Esophagus squamous epithelium (tissue), 5 donors: ENCODE measurements at regions not wholly inside any gene's neighbourhood (a gene's known extent, or its start where the extent isn't known, plus 50 kb on each side); places are given as distances from the start of the nearest gene placed in this dataset.
A peak's percentile ranks its signal among the peaks of the same experiment; 100 is the strongest.

Experiments used
- DNase-seq: peaks from one replicate; lab custom pipeline; 2025; lab: John Stamatoyannopoulos, UW
- H3K27ac ChIP-seq, 4 donors: fragments of 200-600 bp; sonication (generic); one replicate each; pipeline ENCODE4 v1.5.1; 2016 to 2019; ENCODE audit warnings: mild to moderate bottlenecking in 1 of 4
- H3K27me3 ChIP-seq, 4 donors: fragments of 200-600 bp; sonication (generic); 1 replicate in 3 of 4; 2 replicates in 1 of 4; pipeline versions ENCODE4 v1.5.1 to v1.6.0; 2017 to 2021; ENCODE audit warnings: antibody characterized with exemption in 1 of 4
- H3K36me3 ChIP-seq, 3 donors: fragments of 200-600 bp; sonication (generic); one replicate each; pipeline ENCODE4 v1.5.1; 2016 to 2019
- H3K4me1 ChIP-seq, 3 donors: fragments of 200-600 bp; sonication (generic); one replicate each; pipeline ENCODE4 v1.5.1; 2017 to 2019
- H3K4me3 ChIP-seq, 4 donors: fragments of 200-600 bp; sonication (generic); 1 replicate in 3 of 4; 2 replicates in 1 of 4; pipeline ENCODE4 v1.5.1; 2016 to 2019; ENCODE audit warnings: mild to moderate bottlenecking in 2 of 4, moderate library complexity in 1 of 4
- H3K9me3 ChIP-seq, 3 donors: fragments of 200-600 bp; sonication (generic); one replicate each; pipeline ENCODE4 v1.5.1; 2016 to 2019
- CTCF ChIP-seq, 6 experiments: fragments of 450-650 bp in 4 of 6; fragments of 200-600 bp in 2 of 6; sonication (generic) in 2 of 6; IDR thresholded peaks; one replicate each; pipeline ENCODE4 v1.5.1; 2016 to 2019; ENCODE audit warnings: antibody characterized with exemption in 6 of 6, mild to moderate bottlenecking in 4 of 6, moderate library complexity in 4 of 6
- POLR2A ChIP-seq, 4 donors: fragments of 450-650 bp; IDR thresholded peaks; one replicate each; pipeline ENCODE4 v1.6.1; 2017; ENCODE audit warnings: antibody characterized with exemption in 4 of 4, mild to moderate bottlenecking in 4 of 4, moderate library complexity in 3 of 4
- WGBS, 2 donors: methylation state at CpG; one replicate each; pipeline ENCODE4 v1.1.5; 2018; 5-methylcytosine and 5-hydroxymethylcytosine counted together
- intact Hi-C: fragments of 100-400 bp; cut with DNase I; formaldehyde crosslinking; loops from one replicate; pipeline ENCODE4 v1.15.0; 2022
- donor health status: DM: yes; HTN: yes; CAD: no.

GRCh38 chr6:11423667-11424066, 113.9 kb upstream of the TMEM170B start:
- peak overlapping the region in 2 of 4 donors; percentile 5 to 51 for H3K27ac ChIP-seq
- no peaks in the 10 kb centered on the region for H3K9me3 ChIP-seq
- TF ChIP-seq POLR2A (IDR thresholded peaks at IDR 0.05) (no peak), CTCF (IDR thresholded peaks at IDR 0.05) (no peak)
- intact Hi-C loops = no loop called here
- no peaks in the 10 kb centered on the region for H3K27me3 ChIP-seq
- DNase-seq = no peak
- H3K36me3 ChIP-seq = no peaks in the 10 kb centered on the region
- peaks cover 0 to 23% (median 18%) of the 10 kb centered on the region in 3 donors for H3K4me1 ChIP-seq
- no peak overlapping the region for H3K4me3 ChIP-seq
- 72 to 100% methylated on average over 1 of the region's 1 CpG for WGBS, 2 donors

GRCh38 chr6:11423072-11423471, 114.5 kb upstream of the TMEM170B start:
- TF ChIP-seq POLR2A (IDR thresholded peaks at IDR 0.05) (no peak), CTCF (IDR thresholded peaks at IDR 0.05) (no peak)
- Histone ChIP-seq H3K4me1 (peaks cover 0 to 17% (median 12%) of the 10 kb centered on the region in 3 donors), H3K27ac (peak overlapping the region in 1 of 4 donors; percentile 51), H3K27me3 (no peaks in the 10 kb centered on the region), H3K9me3 (no peaks in the 10 kb centered on the region), H3K36me3 (no peaks in the 10 kb centered on the region), H3K4me3 (no peak overlapping the region)
- intact Hi-C loops = no loop called here
- DNase-seq = no peak
- 77 to 89% methylated on average over 1 of the region's 1 CpG for WGBS, 2 donors

GRCh38 chr6:11419763-11420453, 117.6 kb upstream of the TMEM170B start:
- no peaks in the 10 kb centered on the region for H3K27me3 ChIP-seq
- intact Hi-C loops = no loop called here
- no peak overlapping the region for H3K4me3 ChIP-seq
- H3K4me1 ChIP-seq = peaks cover 0 to 3% (median 0%) of the 10 kb centered on the region in 3 donors
- H3K27ac ChIP-seq = no peak overlapping the region
- no peaks in the 10 kb centered on the region for H3K36me3 ChIP-seq
- no peak for DNase-seq
- H3K9me3 ChIP-seq = no peaks in the 10 kb centered on the region
- TF ChIP-seq POLR2A (IDR thresholded peaks at IDR 0.05) = no peak
- no peak for TF ChIP-seq CTCF (IDR thresholded peaks at IDR 0.05)

- 70 to 97% methylated on average over 2 of the region's 2 CpGs for WGBS, 2 donors
- DNase-seq = no peak
Measured at GRCh38 chr6:11418290-11418905, 119.2 kb upstream of the TMEM170B start.

More at GRCh38 chr6:11418290-11418905, 119.2 kb upstream of the TMEM170B start:
- intact Hi-C loops = no loop called here
- Histone ChIP-seq H3K9me3 (no peaks in the 10 kb centered on the region), H3K27ac (peak overlapping the region in 1 of 4 donors; percentile 6), H3K4me3 (no peak overlapping the region), H3K36me3 (no peaks in the 10 kb centered on the region), H3K27me3 (no peaks in the 10 kb centered on the region), H3K4me1 (peaks cover 0 to 14% (median 0%) of the 10 kb centered on the region in 3 donors)
- TF ChIP-seq CTCF (IDR thresholded peaks at IDR 0.05) = no peak
- TF ChIP-seq POLR2A (IDR thresholded peaks at IDR 0.05) = no peak
